NCI-H2196 (cell line): ENCODE measurements at regions not wholly inside any gene's neighbourhood (a gene's known extent, or its start where the extent isn't known, plus 50 kb on each side); places are given as distances from the start of the nearest gene placed in this dataset.
"Not testable (repeated sequence)": the region's sequence is repeated elsewhere in the genome, so short reads cannot be mapped to it uniquely, and the experiment has no call there.

Experiments used
- DNase-seq: peaks from one replicate; lab custom pipeline; 2025; ENCODE audit not compliant: unreplicated experiment; lab: John Stamatoyannopoulos, UW

GRCh38 chr5:17951392-17952169, 317.3 kb downstream of the TAF11L14 start:
- DNase-seq, result no peak

- no peak for DNase-seq
These were observed 318.0 kb downstream of the TAF11L14 start for GRCh38 chr5:17952231-17952630.

- no peak for DNase-seq
These were observed 329.8 kb downstream of the TAF11L14 start for GRCh38 chr5:17964067-17964466.

DNA sequence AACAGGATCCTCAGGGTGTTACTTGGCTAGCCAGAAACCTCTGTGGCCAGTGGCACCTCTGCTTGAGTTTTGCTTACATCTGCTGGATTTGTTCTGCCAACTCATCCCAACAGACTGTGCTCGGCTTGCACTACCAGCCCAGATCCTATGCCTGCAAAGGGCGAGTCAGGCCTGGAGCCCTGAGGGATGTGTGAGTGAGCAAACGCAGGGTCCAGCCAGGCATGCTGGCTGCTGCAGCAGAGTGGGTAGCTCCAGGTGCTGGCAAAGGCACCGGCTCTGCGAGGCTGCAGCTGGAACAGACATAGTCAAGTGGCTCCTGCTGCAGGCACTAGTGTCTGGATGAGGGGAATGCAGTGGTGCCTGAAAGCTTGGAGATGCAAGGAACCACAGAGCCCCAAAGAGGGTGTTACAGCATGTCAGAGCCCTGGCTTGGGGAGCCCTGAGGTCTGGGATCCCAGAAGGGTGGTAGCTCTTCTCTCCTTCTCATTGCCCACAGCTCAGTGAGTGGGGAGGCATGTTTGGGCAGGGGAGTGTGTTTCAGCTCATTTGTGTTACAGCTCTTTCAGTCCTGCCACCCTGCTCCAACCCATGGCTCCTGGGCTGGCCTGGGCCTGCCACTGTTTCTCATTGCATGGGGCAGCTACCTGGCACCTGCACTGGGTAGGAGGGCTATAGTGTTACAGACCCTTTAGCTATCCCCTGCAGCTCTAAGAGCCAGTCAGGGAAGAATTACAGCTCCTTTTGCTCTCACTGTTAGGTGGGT, 332.6 kb downstream of the TAF11L14 start:
- DNase-seq, result no peak

DNA sequence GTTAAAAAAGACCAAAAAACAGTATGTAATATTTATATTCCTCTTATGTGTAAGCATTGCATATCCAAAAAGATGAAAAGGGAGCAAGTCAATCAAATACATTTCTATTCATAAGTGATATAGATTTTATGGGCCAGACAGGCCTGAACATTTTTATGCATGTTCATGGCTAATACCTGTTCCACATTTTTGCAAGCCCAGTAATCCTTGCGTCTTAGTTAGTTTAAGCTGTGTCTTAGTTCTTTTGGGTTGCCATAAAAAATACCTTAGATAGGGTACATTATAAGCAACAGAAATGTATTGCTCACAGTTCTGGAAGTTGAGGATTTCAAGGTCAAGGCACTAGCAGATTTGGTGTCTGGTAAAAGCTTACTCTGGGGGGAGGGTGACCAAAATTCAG, 342.1 kb downstream of the TAF11L14 start:
- no peak for DNase-seq

GRCh38 chr5:17978954-17979353, 344.7 kb downstream of the TAF11L14 start:
- no peak for DNase-seq

GRCh38 chr5:17982626-17983025, 348.4 kb downstream of the TAF11L14 start:
- DNase-seq, result not testable (repeated sequence)

GRCh38 chr5:17989036-17989435, 354.8 kb downstream of the TAF11L14 start:
- no peak for DNase-seq

GRCh38 chr5:17989567-17990563, 355.6 kb downstream of the TAF11L14 start:
- DNase-seq, result no peak

GRCh38 chr5:17991775-17992174, 357.5 kb downstream of the TAF11L14 start:
- DNase-seq, result no peak

- no peak for DNase-seq
These were observed 358.0 kb downstream of the TAF11L14 start for GRCh38 chr5:17992291-17992690.

DNA sequence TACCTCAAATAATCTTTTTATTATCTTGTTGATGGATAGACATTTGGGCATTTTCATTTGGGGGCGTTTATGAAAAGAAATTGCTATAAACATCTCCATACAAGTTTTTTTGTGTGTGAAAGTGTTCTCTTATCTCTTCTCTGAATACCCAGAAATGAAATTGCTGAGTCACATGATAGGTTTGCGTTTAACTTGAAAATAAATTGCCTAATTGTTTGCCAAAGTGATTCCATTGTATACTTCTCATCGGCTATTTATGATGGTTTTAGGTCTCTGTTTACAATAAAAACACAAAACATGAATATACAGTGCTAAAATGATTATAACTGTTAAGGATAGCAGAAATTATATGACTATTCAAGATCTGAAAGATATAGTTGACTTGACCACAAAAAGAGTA, 361.7 kb downstream of the TAF11L14 start:
- DNase-seq, result no peak

- DNase-seq, result no peak
These were observed 365.6 kb downstream of the TAF11L14 start for GRCh38 chr5:17999858-18000257.

- DNase-seq, result no peak
These were observed 366.5 kb downstream of the TAF11L14 start for GRCh38 chr5:18000744-18001143.

DNA sequence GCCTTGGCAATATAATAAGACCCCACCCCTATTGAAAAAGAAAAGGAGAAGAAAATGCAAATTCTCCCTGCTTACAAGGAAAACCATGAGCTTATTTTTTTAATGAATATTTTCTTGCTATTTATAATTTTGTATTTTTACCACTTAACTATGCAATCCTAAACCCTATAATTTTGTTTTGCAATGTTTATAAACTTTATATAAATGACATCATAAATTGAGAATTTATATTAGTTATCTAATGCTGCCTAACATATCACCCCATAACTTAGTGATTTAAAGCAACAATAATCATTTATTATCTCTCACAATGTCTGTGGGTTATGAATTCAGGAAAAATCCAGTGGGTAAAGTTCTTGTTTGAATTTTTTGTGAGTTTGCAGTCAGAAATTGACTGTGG, 369.1 kb downstream of the TAF11L14 start:
- DNase-seq, result no peak

DNA sequence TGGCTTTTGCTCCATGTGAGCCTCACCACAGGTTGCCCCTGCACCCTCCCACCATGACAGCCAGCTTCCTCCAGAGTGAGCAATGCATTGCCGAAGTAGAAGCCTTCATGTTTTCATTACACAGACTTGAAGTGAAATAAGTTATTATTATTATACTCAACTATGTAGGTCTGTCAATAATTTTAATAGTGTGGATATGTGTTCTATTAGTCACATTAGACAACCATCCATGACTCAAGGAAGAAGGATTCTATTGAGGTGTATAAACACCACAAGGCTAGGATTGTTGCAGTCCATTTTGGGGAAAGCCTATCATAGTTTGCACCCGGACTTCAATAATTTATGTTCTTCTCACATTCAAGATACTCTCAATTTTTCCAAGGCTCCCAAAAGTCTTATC, 369.5 kb downstream of the TAF11L14 start:
- no peak for DNase-seq

DNA sequence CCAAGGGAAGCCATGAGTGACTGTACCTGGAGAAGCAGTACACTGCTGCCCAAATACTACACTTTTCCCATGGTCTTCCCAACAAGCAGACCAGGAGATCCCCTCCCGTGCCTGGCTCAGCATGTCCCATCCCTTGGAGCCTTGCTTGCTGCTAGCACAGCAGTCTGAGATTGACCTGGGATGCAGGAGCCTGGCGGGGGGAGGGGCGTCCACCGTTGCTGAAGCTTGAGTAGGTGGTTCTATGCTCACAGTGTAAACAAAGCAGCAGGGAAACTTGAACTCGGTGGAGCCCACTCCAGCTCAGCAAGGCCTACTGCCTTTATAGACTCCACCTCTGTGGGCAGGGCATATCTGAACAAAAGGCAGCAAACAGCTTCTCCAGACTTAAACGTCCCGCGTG, 372.0 kb downstream of the TAF11L14 start:
- not testable (repeated sequence) for DNase-seq

DNA sequence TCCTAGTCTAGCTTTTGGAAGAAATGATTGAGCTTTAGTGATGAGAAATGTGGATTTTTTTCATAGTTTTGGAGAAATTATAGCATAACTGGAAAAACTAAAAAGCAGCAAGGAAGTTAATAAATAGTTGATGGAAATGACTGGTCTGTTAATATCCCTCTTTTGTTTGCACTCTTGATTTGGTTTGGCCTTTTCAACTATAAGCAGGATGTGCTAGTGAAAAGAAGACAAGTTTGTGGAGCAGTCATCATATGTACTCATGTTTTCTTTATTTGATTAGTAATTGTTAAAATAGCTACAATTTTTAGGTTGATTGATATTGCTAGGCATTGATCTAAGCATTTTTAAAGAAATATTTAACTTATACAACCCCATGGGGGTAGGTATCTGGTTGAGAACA, 374.7 kb downstream of the TAF11L14 start:
- no peak for DNase-seq

GRCh38 chr5:18010053-18010452, 375.8 kb downstream of the TAF11L14 start:
- DNase-seq, result no peak

GRCh38 chr5:18018472-18018871, 384.2 kb downstream of the TAF11L14 start:
- no peak for DNase-seq

DNA sequence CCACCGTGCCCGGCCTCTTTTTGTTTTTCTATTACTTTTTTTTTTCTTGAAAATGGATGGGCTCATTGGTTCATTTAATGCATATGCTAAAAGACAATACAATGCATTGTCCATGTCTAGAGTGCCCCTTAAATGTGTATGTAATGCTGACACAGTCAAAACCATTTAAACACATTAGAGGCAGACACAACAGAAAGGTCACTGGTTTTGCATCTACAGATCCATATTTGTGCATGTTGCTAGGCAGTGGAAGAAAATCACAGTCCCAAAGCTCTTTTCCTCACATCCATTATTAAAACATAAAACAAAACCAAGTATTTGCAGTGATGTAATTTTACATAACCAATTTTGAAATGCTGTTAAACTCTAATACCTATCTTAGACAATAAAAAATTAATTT, 389.0 kb downstream of the TAF11L14 start:
- DNase-seq, result no peak
